Keratinocyte (primary cell): ENCODE measurements at regions not wholly inside any gene's neighbourhood (a gene's known extent, or its start where the extent isn't known, plus 50 kb on each side); places are given as distances from the start of the nearest gene placed in this dataset.

Experiments
- EZH2 ChIP-seq: IDR thresholded peaks from one replicate; pipeline ENCODE4 v1.6.1; 2012; ENCODE audit warnings: inconsistent platforms, mild to moderate bottlenecking, low read length, moderate library complexity
- TF ChIP-seq, protein P1 (sequence below), 3 experiments: IDR thresholded peaks in 1 of 3; conservative IDR thresholded peaks in 1 of 3; optimal IDR thresholded peaks in 1 of 3; 2 replicates in 2 of 3; 3 replicates in 1 of 3; pipeline versions ENCODE3 to v1.5.1; 2011; ENCODE audit warnings: low read length in 3 of 3, mild to moderate bottlenecking in 3 of 3, moderate library complexity in 2 of 3, control low read depth in 1 of 3, inconsistent platforms in 1 of 3; ENCODE audit not compliant: insufficient read depth in 2 of 3; ENCODE audit errors: extremely low read depth in 1 of 3

GRCh38 chr4:136505020-136505419, 1027.3 kb downstream of the PCDH18 start:
- TF ChIP-seq, protein P1, sequence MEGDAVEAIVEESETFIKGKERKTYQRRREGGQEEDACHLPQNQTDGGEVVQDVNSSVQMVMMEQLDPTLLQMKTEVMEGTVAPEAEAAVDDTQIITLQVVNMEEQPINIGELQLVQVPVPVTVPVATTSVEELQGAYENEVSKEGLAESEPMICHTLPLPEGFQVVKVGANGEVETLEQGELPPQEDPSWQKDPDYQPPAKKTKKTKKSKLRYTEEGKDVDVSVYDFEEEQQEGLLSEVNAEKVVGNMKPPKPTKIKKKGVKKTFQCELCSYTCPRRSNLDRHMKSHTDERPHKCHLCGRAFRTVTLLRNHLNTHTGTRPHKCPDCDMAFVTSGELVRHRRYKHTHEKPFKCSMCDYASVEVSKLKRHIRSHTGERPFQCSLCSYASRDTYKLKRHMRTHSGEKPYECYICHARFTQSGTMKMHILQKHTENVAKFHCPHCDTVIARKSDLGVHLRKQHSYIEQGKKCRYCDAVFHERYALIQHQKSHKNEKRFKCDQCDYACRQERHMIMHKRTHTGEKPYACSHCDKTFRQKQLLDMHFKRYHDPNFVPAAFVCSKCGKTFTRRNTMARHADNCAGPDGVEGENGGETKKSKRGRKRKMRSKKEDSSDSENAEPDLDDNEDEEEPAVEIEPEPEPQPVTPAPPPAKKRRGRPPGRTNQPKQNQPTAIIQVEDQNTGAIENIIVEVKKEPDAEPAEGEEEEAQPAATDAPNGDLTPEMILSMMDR (optimal IDR thresholded peaks at IDR 0.05 in 1 of 3, IDR thresholded peaks at IDR 0.05 in 1 of 3, conservative IDR thresholded peaks at IDR 0.05 in 1 of 3; ENCODE audit: extremely low read depth in 1 of 3, insufficient read depth in 2 of 3, low read length in 3 of 3): no peak
- no peak for TF ChIP-seq EZH2
